ENCODE measurements at regions not wholly inside any gene's neighbourhood (a gene's known extent, or its start where the extent isn't known, plus 50 kb on each side); places are given as distances from the start of the nearest gene placed in this dataset.
"Not testable (repeated sequence)": the region's sequence is repeated elsewhere in the genome, so short reads cannot be mapped to it uniquely, and the experiment has no call there.

DNA sequence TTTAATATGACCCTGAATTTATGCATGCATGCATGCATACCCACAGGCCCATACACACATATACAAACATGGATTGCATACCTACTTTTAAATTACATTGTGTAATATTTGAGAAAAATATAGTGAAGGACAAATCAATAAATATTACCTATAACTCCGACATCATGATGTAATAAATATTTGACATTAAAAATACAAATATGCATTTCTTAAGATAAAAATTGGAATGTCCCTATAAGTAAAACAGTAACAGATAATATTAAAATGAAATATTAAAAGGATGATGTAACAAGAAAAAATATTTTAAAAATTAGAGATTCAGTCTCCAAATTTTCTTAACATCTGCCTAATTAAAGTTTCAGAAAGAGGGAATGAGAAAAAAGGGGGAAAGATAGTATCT, 433.0 kb downstream of the MDFIC start:
- no peak for DNase-seq (ENCODE audit: low spot score)

DNA sequence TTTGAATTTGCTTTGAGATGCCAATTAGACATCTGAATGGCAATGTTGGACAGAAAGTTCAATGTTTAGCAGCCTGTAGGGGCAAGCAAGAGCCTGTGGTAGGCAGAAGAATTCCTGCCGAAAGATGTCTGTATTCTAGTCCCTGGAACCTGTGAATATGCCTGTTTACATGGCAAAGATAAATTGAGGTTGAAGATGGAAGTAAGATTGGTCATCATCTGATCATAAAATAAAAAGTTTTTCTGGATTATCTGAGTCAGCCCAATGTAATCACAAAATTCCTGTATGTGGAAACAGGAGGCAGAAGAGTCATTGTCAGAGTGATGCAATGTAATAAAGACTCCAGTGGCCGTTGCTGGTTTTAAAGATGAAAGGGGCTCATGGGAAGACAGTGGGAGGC, 430.5 kb downstream of the MDFIC start:
- DNase-seq (ENCODE audit: low spot score), result no peak

DNA sequence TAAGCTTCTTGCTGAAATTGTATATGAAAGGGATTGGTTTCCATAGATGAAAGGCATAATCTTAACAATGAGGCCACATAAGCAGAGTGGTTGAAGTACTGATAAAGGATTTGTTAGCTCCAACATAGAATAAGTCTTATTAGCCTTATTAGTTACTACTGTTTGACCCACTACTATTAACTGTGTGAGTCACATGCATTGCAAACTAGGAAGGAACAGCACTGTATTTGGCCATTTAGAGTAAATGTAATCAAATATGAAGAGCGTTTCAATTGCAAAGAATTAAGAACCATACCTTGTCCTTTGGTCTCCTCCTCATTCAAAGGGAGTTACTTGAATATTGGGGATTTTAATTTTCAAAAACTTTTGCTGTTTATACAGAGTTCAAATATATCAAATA, 428.9 kb downstream of the MDFIC start:
- DNase-seq (ENCODE audit: low spot score), result no peak

DNA sequence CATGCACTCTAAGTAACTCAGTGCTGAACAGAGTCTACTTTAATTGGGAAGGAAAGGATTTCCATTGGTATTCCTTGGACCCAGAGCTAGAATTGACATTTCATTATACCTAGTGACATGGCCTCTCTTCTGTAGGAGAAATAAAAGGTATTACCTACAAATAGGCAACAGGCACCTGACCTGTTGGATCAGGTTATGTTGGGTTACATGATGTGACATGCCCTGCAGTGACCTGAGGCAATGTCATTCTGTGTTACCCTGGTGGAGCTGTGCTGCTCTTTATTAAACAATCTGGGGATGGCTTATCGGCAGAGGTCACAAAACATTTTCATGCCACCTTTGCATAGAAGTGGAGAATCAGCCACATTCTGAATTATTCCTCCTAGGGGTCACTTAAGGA, 427.7 kb downstream of the MDFIC start:
- no peak for DNase-seq (ENCODE audit: low spot score)

DNA sequence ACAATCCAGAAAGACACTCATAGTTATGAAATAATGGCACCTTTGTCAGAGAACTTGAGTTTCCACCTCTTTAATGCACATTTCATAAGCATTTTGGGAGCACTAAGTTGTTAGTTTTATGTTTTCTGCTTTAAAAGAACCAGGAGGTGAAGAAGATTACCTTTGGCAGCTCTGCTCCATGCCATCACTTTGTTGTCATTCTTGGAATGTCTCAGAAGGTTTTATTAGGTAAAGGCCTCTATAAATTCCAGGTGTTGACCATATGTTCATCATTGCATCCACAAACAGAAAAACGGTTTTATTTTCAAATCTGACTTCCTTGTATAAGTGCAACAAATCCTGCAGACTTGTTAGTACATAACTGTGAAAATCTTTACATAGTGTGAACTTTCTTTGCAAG, 424.8 kb downstream of the MDFIC start:
- no peak for DNase-seq (ENCODE audit: low spot score)

DNA sequence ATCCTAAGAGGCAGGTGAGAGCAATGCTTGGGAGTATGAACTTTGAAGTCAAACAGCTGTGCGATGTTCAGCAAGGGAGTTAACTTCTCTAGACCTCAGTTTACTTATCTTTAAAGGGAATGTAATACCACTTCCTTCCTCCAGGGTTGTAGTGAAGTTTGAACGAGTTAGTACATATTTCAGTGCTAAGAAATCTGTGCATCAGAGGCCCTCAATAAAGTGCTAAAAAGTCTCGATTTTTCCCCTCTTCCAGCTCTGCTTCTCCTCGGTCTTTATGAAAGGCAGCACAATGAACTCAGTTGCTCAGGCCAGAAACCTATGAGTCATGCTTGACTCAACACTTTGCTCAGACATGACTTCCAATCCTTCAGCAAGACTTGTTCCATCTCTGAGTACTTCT, 418.9 kb downstream of the MDFIC start:
- DNase-seq (ENCODE audit: low spot score), result no peak

DNA sequence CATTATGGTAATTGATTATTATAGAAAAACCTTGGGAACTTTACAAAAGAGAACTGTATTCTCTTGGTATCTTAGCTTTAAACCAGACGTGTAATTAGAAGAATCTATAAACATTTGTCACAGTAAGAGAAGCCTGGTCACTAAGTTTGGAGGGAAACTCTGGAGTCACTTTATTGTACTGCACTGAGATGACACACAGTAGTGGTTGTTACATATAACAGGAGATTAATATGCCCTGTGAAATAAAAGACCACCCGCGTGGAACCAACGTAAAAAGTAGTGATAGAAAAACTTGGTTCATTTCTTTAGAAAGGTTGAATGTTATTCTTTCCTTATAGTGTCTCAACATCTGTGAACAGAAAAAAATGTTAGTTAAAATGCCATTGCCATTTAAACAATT, 416.1 kb downstream of the MDFIC start:
- DNase-seq (ENCODE audit: low spot score), result no peak

DNA sequence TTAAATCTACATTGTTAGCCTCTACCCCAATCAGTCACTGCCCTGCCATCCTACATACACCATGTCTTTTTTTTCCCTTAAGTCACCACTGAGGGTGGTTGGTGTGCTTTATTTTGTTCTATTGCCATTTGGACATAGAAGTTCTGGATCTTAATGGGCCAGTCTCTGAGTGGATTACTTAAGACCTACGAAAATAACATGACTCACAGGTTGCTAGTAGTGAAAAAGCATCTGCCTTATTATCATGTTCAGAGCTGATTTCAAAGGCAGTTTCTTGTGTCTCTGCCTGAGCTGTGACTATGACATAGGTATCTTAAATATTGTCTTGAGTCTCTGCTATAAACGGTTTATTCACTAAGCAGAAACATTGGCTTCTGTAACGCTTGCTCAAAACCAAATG, 410.8 kb downstream of the MDFIC start:
- no peak for DNase-seq (ENCODE audit: low spot score)

DNA sequence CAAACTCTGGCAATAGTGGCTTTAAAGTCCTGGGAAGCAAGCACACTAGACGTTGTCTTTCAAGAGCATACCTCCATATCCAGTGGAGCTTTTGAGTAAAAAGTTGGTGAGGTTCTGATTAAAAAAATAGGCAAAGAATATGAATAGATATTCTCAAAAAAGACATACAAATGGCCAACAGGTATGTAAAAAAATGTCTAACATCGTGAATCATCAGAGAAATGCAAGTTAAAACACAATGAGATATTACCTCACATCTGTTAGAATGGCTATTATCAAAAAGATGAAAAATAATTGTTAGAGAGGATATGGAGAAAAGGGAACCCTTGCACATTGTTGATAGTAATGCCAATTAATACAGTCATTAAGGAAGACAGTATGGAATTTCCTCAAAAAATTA, 407.1 kb downstream of the MDFIC start:
- no peak for DNase-seq (ENCODE audit: low spot score)

DNA sequence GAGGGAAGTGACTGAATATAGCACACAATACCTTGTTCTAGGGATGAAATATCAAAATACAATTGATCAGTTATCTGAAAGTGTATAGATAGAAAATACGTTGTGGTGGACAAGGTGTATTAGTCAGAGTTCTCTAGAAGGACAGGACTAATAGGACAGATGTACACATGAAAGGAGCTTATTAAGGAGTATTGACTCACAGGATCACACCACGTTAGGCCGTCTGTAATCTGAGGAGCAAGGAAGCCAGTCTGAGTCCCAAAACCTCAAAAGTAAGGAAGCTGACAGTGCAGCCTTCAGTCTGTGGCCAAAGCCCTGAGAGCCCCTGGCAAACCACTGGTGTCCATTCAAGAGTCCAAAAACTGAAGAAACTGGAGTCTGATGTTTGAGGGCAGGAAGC, 406.1 kb downstream of the MDFIC start:
- no peak for DNase-seq (ENCODE audit: low spot score)

DNA sequence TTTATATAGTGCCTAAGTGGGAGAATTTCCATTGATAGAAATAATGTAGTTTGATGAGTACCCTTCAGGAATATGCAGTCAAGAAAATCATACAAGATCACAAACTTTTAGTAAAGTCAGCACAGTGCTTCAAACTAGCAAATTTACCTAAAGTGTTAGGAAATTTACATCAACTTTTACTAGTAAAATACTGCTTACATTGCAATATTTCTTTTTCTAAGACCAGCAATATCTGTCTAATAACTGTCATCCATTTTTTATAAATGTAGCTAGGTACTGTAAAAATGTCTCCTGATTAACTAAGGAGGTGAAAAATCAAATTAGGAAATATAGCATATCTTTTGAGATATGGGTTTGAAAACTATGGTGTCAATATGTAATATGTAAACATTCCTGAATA, 405.4 kb downstream of the MDFIC start:
- no peak for DNase-seq (ENCODE audit: low spot score)

DNA sequence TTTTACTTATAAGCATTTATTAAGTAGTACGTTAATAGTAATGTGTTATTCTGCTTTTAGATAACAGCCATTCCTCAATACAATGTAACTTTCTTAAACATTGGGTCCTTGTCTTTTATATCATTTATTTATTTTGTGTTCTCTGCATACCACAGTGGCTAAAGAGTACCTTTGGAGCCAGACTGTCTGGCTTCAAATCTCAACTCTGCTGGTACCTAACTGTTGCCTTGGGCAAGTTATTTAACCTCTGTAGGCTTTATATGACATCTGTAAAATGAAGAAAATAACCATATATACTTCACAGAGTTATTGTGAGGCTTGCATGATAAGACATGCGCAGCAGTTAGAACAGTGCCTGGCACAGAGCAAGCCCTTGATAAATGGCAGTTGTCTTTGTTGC, 397.6 kb downstream of the MDFIC start:
- DNase-seq (ENCODE audit: low spot score), result no peak

DNA sequence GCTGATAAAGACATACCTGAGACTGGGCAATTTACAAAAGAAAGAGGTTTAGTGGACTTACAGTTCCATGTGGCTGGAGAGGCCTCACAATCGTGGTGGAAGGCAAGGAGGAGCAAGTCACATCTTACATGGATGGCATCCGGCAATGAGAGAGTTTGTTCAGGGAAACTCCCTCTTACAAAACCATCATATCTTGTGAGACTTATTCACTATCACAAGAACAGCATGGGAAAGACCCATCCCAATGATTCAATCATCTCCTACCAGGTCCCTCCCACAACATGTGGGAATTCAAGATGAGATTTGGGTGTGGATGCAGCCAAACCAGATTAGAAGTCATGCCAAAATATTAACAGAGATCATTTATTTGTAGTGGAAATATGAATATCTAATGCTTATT, 388.4 kb downstream of the MDFIC start:
- not testable (repeated sequence) for DNase-seq (ENCODE audit: low spot score)

DNA sequence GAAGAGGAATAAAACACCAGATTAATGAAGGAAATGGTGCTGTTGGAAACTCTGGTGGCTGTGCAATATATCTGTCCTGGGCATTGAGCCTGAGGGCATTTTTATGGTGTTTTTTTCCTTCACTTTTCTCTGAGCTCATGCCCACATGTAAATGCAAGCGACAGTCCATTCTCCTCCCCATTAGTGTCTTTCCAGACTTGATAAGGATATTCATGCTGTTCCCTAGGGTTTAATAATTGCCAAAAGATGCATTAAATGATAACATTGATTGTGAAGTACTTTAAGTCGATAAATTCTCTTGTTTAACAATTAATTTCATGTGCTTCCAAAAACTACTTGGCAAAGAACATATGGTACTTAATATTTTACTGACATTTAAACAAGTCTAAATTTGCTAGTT, 384.7 kb downstream of the MDFIC start:
- DNase-seq (ENCODE audit: low spot score), result no peak

DNA sequence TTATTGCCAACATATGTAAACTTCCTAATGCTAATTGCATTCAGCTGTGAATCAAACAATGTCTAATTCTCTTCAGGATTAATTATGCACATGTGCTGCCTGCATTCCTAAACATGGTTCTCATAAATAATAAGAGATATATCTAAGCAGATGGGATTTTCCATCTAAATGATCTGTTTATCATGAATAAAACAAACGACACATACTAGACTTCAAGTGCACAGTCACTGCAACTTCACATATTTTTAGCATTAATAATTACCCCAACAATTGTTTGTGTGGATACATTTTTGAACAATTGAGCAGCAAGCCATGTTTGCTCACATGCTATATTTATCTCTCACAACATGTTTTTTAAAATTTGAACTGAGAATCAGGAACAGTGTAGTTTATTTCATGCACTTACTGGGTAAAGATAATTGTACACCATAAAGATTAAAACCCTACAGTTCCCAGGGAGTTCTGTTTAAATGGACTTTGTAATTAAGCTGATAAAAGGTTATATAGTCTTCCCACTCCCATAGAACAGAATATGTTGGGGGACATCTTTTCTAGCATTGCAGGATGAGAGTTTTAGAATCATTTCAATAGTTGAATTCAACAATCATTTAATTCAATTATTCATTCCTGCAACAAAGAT, 378.5 kb downstream of the MDFIC start:
- no peak for DNase-seq (ENCODE audit: low spot score)

DNA sequence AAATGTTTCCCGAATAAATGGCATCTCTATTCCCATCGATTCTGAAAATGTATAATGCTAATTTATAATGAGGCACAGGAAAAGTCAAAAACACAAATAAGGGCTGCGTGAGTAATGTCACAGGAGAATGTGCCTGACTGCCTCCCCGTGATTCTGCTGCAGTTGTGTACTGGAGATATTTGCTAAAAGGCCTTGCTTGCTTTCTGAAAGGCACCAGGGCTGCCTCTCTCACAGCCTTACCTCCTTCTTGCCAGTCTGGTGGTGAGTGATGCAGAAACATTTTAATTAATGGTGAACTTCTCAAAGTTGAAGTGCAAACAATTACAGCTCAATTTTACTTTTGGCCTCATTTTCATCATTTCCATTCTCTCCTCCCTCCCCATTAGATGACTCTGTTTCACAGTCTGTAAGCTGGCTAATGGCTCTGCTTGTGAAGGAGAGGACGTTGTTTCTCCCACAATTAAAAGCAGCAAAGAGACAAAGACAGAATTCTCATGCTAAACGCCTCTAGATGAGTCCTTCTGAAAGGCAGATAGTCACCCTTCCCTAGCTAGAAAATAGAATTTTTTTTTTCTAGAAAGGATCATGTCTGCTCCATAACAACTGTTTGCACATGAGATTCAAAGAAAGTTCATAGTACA, 377.6 kb downstream of the MDFIC start:
- no peak for DNase-seq (ENCODE audit: low spot score)

DNA sequence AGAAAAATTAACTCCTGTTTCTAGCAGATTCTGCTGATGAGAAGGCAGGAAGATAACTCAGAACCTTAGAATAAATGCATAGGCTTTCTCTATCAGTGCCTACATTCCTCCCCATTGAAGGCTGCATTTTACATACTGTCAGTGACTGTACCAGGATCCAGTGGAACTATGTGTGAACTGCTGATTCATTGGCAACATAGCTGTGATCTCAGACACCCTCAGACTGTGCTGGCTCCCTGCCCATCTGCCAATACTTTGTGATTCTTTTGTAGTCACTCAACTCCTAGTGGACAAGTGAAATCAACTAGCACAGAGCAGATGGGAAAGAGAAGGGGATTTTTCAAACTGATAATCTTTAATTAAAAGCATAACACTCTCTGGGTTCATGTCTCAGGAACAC, 375.8 kb downstream of the MDFIC start:
- no peak for DNase-seq (ENCODE audit: low spot score)

DNA sequence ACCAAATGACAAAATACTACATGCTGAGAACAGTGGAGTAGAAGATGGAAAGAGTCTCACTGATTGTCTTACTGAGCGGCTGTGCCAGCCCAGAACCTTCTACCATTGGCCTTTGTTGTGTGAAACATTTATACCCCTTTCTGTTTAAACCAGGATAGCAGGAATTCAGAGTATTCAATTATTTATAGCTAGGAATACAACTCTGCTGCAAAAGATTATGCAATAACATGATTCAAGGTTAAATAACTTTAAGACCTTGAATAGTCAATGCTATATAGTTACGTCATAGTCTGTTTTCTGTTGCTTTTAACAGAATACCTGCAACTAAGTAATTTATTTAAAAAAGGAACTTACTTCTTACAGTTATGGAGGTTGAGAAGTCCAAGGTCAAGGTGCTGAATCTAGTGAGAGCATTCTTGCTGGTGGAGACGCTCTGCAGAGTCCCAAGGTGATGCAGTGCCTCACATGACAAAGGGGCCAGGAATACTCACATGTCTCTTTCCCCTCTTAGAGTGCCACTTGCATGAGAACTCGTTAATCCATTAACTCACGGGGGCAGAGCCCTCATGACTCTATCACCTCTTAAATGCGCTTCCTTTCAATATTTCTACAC, 371.8 kb downstream of the MDFIC start:
- no peak for DNase-seq (ENCODE audit: low spot score)

DNA sequence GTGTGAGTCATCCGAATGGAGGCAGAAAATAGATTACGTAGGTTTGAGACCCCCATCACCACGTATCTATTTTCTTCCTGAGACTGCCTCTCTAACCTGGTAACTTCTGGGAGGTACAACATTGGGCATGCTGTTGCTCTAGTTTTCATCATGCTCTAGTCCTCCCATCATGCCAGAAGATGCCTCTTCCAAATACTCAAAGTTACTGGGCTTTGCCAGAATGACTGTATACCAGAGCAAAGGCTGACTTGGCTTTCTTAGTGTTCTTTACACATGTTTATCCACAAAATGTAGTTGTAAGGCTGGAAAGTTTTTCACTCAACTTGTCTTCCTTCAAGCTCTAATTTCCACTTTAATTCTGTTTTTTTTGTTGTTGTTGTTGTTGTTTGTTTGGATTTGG, 370.5 kb downstream of the MDFIC start:
- DNase-seq (ENCODE audit: low spot score), result no peak

DNA sequence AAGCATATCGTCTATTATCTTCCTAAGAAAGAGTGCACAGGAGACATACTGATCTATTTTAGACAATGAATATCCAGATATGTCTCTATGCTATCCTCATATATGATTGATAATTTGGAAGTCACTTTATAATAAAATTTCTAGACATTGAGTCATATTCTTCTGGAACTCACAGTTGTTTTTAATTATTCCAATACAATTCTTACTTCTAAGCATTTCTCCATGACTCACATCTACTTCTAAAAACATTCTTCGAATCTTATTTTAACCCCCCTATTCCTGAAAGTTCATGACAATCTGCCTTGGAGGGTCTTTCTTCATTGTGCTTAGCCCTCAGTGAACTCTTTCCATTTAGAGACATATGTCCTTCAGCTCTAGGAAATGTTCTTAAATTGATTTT, 368.1 kb downstream of the MDFIC start:
- DNase-seq (ENCODE audit: low spot score), result no peak

DNA sequence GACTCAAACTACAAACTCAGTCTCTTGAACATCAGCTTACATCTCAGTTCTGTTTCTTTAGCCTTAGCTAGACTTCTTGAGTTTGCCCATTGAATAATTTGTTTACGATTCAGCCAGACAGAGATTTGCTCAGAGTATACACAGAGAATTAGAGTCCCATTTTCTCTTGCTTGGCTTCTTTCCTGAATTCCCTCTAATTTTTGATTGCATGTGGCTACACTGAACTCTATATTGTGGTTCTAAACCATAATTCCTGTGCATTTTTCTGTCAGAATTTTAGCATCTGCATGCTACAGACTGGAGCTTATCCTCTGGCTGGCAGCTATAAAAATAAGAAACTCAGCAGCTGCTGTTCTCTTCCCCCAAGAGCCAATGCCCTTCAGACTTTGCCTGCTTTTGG, 354.9 kb downstream of the MDFIC start:
- no peak for DNase-seq (ENCODE audit: low spot score)

DNA sequence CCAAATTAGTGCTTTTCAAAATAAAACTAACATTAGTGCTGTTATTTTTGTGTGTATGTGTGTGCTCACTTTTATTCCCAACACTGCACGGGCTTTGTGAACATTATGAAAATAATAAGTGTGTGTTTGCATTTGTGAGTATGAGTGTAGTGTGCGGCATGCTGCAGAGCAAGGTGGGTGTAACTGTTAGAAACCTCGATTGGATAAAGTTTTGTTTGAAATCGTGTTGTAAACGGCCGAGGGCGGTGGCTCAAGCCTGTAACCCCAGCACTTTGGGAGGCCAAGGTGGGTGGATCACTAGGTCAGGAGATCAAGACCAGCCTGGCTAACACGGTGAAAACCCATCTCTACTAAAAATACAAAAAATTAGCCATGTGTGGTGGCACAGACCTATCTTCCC, 352.0 kb downstream of the MDFIC start:
- DNase-seq (ENCODE audit: low spot score), result not testable (repeated sequence)

DNA sequence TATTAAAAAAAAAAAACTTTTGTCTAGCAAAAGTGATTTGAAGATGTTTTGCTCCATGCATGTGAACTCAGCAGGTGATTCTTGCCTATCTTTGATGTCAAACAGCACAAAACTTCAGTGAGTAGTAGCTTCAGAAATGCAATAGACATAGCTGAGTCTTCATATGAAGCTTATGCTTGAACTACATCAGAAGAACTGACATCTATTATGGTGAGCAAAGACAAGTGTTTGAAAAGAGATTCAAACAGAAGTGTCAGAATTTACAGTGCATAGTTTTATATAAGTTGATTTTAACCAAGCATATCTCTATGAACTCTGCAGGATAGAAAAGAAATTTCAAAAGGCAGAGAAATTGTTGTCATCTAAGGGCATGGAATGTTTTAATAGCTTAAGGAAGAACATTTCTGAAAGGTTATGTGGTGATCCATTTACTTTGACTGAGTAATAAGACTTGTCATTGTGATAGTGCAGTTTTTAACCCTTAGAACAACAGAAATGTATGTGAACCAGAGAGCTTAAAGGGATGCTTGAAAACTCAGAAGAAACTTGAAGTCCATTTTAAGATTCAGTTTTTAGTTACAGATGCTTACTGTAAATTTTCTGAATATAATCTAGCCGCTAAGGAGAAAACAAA, 351.4 kb downstream of the MDFIC start:
- DNase-seq (ENCODE audit: low spot score), result no peak
